Breast epithelium (tissue), 3 donors: ENCODE measurements at regions not wholly inside any gene's neighbourhood (a gene's known extent, or its start where the extent isn't known, plus 50 kb on each side); places are given as distances from the start of the nearest gene placed in this dataset.

Experiments used
- CTCF ChIP-seq, 3 donors: fragments of 450-650 bp; IDR thresholded peaks; one replicate each; pipeline ENCODE4 v1.5.1; 2016 to 2017; ENCODE audit warnings: antibody characterized with exemption in 3 of 3, mild to moderate bottlenecking in 3 of 3, moderate library complexity in 3 of 3
- POLR2AphosphoS5 ChIP-seq, 3 donors: sonication (generic); formaldehyde crosslinking; IDR thresholded peaks; one replicate each; pipeline ENCODE4 v1.6.1; 2017; ENCODE audit warnings: antibody characterized with exemption in 3 of 3

- TF ChIP-seq POLR2AphosphoS5 (IDR thresholded peaks at IDR 0.05) (no peak), CTCF (IDR thresholded peaks at IDR 0.05) (no peak)
Measured at GRCh38 chr3:117145677-117146076, 436.1 kb downstream of the TUSC7 start.
